CD8-positive, alpha-beta memory T cell (primary cell): ENCODE measurements at regions not wholly inside any gene's neighbourhood (a gene's known extent, or its start where the extent isn't known, plus 50 kb on each side); places are given as distances from the start of the nearest gene placed in this dataset.

Experiments
- CTCF ChIA-PET: fragments of 350-600 bp; sonication (Branson Sonifier 250); formaldehyde crosslinking; loops from one replicate; lab custom pipeline; 2021; ENCODE audit warnings: antibody characterized with exemption; lab: Charles Lee
- POLR2A ChIA-PET: fragments of 350-600 bp; sonication (Branson Sonifier 250); formaldehyde crosslinking; loops from one replicate; lab custom pipeline; 2021; ENCODE audit warnings: antibody characterized with exemption; lab: Charles Lee
- DNase-seq, 5 donors: peaks; one replicate each; pipeline versions ENCODE4 v3.0.0 to v3.0.0-alpha.2; 2020 to 2022; ENCODE audit warnings: mixed read lengths in 1 of 5
- H3K27ac ChIP-seq: one replicate; pipeline ENCODE4 v1.7.0; 2013; ENCODE audit warnings: low read depth, mild to moderate bottlenecking, low read length, moderate library complexity
- H3K27me3 ChIP-seq: 2 replicates; pipeline ENCODE4 v1.7.0; 2013; ENCODE audit warnings: low read length, mild to moderate bottlenecking; ENCODE audit not compliant: insufficient read depth, poor library complexity, severe bottlenecking
- H3K36me3 ChIP-seq: 2 replicates; pipeline ENCODE4 v1.7.0; 2013; ENCODE audit warnings: mild to moderate bottlenecking, low read length, moderate library complexity; ENCODE audit not compliant: insufficient read depth
- H3K4me1 ChIP-seq: 2 replicates; pipeline ENCODE4 v1.7.0; 2013; ENCODE audit warnings: mild to moderate bottlenecking, low read length, moderate library complexity; ENCODE audit not compliant: insufficient read depth
- H3K4me3 ChIP-seq: 2 replicates; pipeline ENCODE4 v1.7.0; 2013; ENCODE audit warnings: mild to moderate bottlenecking, low read length
- H3K9me3 ChIP-seq: 2 replicates; pipeline ENCODE4 v1.7.0; 2013; ENCODE audit warnings: mild to moderate bottlenecking, low read length
- H3K27ac Mint-ChIP-seq, 8 donors: one replicate each; pipeline ENCODE4 v1.8.0; 2020 to 2021; ENCODE audit warnings: mixed read lengths in 8 of 8, mild to moderate bottlenecking in 6 of 8, inconsistent platforms in 3 of 8, moderate library complexity in 3 of 8
- H3K27me3 Mint-ChIP-seq, 2 donors: one replicate each; pipeline ENCODE4 v1.8.0; 2020 to 2021; ENCODE audit warnings: mixed read lengths in 2 of 2, mild to moderate bottlenecking in 1 of 2, moderate library complexity in 1 of 2
- H3K36me3 Mint-ChIP-seq, 3 donors: one replicate each; pipeline ENCODE4 v1.8.0; 2020 to 2021; ENCODE audit warnings: mixed read lengths in 3 of 3, inconsistent platforms in 1 of 3, mild to moderate bottlenecking in 1 of 3
- H3K4me1 Mint-ChIP-seq, 3 donors: one replicate each; pipeline ENCODE4 v1.8.0; 2020 to 2021; ENCODE audit warnings: mixed read lengths in 3 of 3, inconsistent platforms in 1 of 3, mild to moderate bottlenecking in 1 of 3
- H3K4me3 Mint-ChIP-seq, 7 donors: one replicate each; pipeline ENCODE4 v1.8.0; 2020 to 2021; ENCODE audit warnings: mixed read lengths in 7 of 7, mild to moderate bottlenecking in 6 of 7, moderate library complexity in 4 of 7, inconsistent platforms in 2 of 7
- H3K9me3 Mint-ChIP-seq, 5 donors: one replicate each; pipeline ENCODE4 v1.8.0; 2020 to 2022; ENCODE audit warnings: mixed read lengths in 5 of 5, mild to moderate bottlenecking in 3 of 5, moderate library complexity in 2 of 5, inconsistent platforms in 1 of 5

GRCh38 chr17:34717092-34717491 lies 137.7 kb downstream of the TMEM132E start:
- Histone ChIP-seq H3K27ac (no peak overlapping the region), H3K9me3 (no peaks in the 10 kb centered on the region), H3K36me3 (no peaks in the 10 kb centered on the region), H3K27me3 (no peaks in the 10 kb centered on the region), H3K4me1 (no peaks in the 10 kb centered on the region), H3K4me3 (no peak overlapping the region)
- H3K4me1 Mint-ChIP-seq: no peaks in the 10 kb centered on the region
- H3K9me3 Mint-ChIP-seq: no peaks in the 10 kb centered on the region
- H3K27me3 Mint-ChIP-seq: peaks cover 13 to 41% of the 10 kb centered on the region in 2 donors
- ChIA-PET POLR2A (no interaction called here), CTCF (no interaction called here)
- DNase-seq: no peak
- H3K27ac Mint-ChIP-seq: no peak overlapping the region
- no peaks in the 10 kb centered on the region for H3K36me3 Mint-ChIP-seq
- no peak overlapping the region for H3K4me3 Mint-ChIP-seq

- H3K9me3 Mint-ChIP-seq: no peaks in the 10 kb centered on the region
- Histone ChIP-seq H3K27ac (no peak overlapping the region), H3K4me3 (no peak overlapping the region), H3K9me3 (no peaks in the 10 kb centered on the region), H3K36me3 (no peaks in the 10 kb centered on the region), H3K27me3 (no peaks in the 10 kb centered on the region), H3K4me1 (no peaks in the 10 kb centered on the region)
- ChIA-PET POLR2A (no interaction called here), CTCF (no interaction called here)
- no peak overlapping the region for H3K27ac Mint-ChIP-seq
- H3K4me1 Mint-ChIP-seq: no peaks in the 10 kb centered on the region
- no peak for DNase-seq
- H3K27me3 Mint-ChIP-seq: peaks cover 14 to 45% of the 10 kb centered on the region in 2 donors
- no peaks in the 10 kb centered on the region for H3K36me3 Mint-ChIP-seq
- no peak overlapping the region for H3K4me3 Mint-ChIP-seq
These were observed 136.9 kb downstream of the TMEM132E start for GRCh38 chr17:34716291-34716690.

- H3K27me3 Mint-ChIP-seq: peaks cover 16 to 52% of the 10 kb centered on the region in 2 donors
- Histone ChIP-seq H3K27me3 (no peaks in the 10 kb centered on the region), H3K27ac (no peak overlapping the region), H3K4me3 (no peak overlapping the region), H3K4me1 (no peaks in the 10 kb centered on the region), H3K36me3 (no peaks in the 10 kb centered on the region), H3K9me3 (no peaks in the 10 kb centered on the region)
- no peak overlapping the region for H3K4me3 Mint-ChIP-seq
- no peaks in the 10 kb centered on the region for H3K36me3 Mint-ChIP-seq
- ChIA-PET POLR2A (no interaction called here), CTCF (no interaction called here)
- no peaks in the 10 kb centered on the region for H3K4me1 Mint-ChIP-seq
- no peak for DNase-seq
- no peak overlapping the region for H3K27ac Mint-ChIP-seq
- no peaks in the 10 kb centered on the region for H3K9me3 Mint-ChIP-seq
These were observed 136.1 kb downstream of the TMEM132E start for GRCh38 chr17:34715504-34715903.

- no peak overlapping the region for H3K4me3 ChIP-seq
- Mint-ChIP-seq H3K36me3 (no peaks in the 10 kb centered on the region), H3K27ac (peak overlapping the region in 1 of 8 donors; percentile 40), H3K4me3 (no peak overlapping the region), H3K9me3 (no peaks in the 10 kb centered on the region), H3K4me1 (no peaks in the 10 kb centered on the region), H3K27me3 (peaks cover 19 to 56% of the 10 kb centered on the region in 2 donors)
- H3K4me1 ChIP-seq: no peaks in the 10 kb centered on the region
- H3K27me3 ChIP-seq: no peaks in the 10 kb centered on the region
- DNase-seq: no peak
- CTCF ChIA-PET: no interaction called here
- no peak overlapping the region for H3K27ac ChIP-seq
- POLR2A ChIA-PET: no interaction called here
- no peaks in the 10 kb centered on the region for H3K9me3 ChIP-seq
- no peaks in the 10 kb centered on the region for H3K36me3 ChIP-seq
These were observed 135.4 kb downstream of the TMEM132E start for GRCh38 chr17:34714475-34715410.

- ChIA-PET POLR2A (no interaction called here), CTCF (no interaction called here)
- Mint-ChIP-seq H3K4me3 (no peak overlapping the region), H3K9me3 (no peaks in the 10 kb centered on the region), H3K27me3 (peaks cover 19 to 65% of the 10 kb centered on the region in 2 donors), H3K27ac (no peak overlapping the region), H3K4me1 (no peaks in the 10 kb centered on the region), H3K36me3 (no peaks in the 10 kb centered on the region)
- H3K36me3 ChIP-seq: no peaks in the 10 kb centered on the region
- H3K4me3 ChIP-seq: no peak overlapping the region
- no peak for DNase-seq
- H3K27ac ChIP-seq: no peak overlapping the region
- H3K27me3 ChIP-seq: no peaks in the 10 kb centered on the region
- H3K9me3 ChIP-seq: no peaks in the 10 kb centered on the region
- no peaks in the 10 kb centered on the region for H3K4me1 ChIP-seq
These were observed 134.3 kb downstream of the TMEM132E start for GRCh38 chr17:34713687-34714086.

- Mint-ChIP-seq H3K4me1 (no peaks in the 10 kb centered on the region), H3K27ac (no peak overlapping the region), H3K9me3 (peaks cover 0 to 3% (median 0%) of the 10 kb centered on the region in 5 donors), H3K36me3 (no peaks in the 10 kb centered on the region), H3K27me3 (peaks cover 19 to 63% of the 10 kb centered on the region in 2 donors), H3K4me3 (no peak overlapping the region)
- ChIA-PET CTCF (no interaction called here), POLR2A (no interaction called here)
- no peaks in the 10 kb centered on the region for H3K4me1 ChIP-seq
- H3K27me3 ChIP-seq: no peaks in the 10 kb centered on the region
- H3K4me3 ChIP-seq: no peak overlapping the region
- H3K9me3 ChIP-seq: no peaks in the 10 kb centered on the region
- H3K36me3 ChIP-seq: no peaks in the 10 kb centered on the region
- no peak for DNase-seq
- H3K27ac ChIP-seq: no peak overlapping the region
These were observed 133.3 kb downstream of the TMEM132E start for GRCh38 chr17:34712481-34713195.

GRCh38 chr17:34711646-34712045 lies 132.3 kb downstream of the TMEM132E start:
- Histone ChIP-seq H3K27me3 (no peaks in the 10 kb centered on the region), H3K4me1 (no peaks in the 10 kb centered on the region), H3K27ac (no peak overlapping the region), H3K36me3 (no peaks in the 10 kb centered on the region), H3K9me3 (no peaks in the 10 kb centered on the region), H3K4me3 (no peak overlapping the region)
- H3K36me3 Mint-ChIP-seq: no peaks in the 10 kb centered on the region
- POLR2A ChIA-PET: no interaction called here
- H3K27me3 Mint-ChIP-seq: peaks cover 17 to 71% of the 10 kb centered on the region in 2 donors
- CTCF ChIA-PET: no interaction called here
- H3K4me1 Mint-ChIP-seq: no peaks in the 10 kb centered on the region
- peaks cover 0 to 4% (median 0%) of the 10 kb centered on the region in 5 donors for H3K9me3 Mint-ChIP-seq
- no peak for DNase-seq
- H3K27ac Mint-ChIP-seq: no peak overlapping the region
- no peak overlapping the region for H3K4me3 Mint-ChIP-seq

GRCh38 chr17:34710226-34710625 lies 130.8 kb downstream of the TMEM132E start:
- H3K4me3 ChIP-seq: no peak overlapping the region
- Mint-ChIP-seq H3K27me3 (peaks cover 17 to 75% of the 10 kb centered on the region in 2 donors), H3K36me3 (no peaks in the 10 kb centered on the region), H3K27ac (no peak overlapping the region), H3K9me3 (peaks cover 0 to 4% (median 0%) of the 10 kb centered on the region in 5 donors), H3K4me3 (no peak overlapping the region), H3K4me1 (no peaks in the 10 kb centered on the region)
- no peaks in the 10 kb centered on the region for H3K9me3 ChIP-seq
- H3K4me1 ChIP-seq: no peaks in the 10 kb centered on the region
- no peaks in the 10 kb centered on the region for H3K27me3 ChIP-seq
- ChIA-PET POLR2A (no interaction called here), CTCF (no interaction called here)
- no peak for DNase-seq
- H3K27ac ChIP-seq: no peak overlapping the region
- no peaks in the 10 kb centered on the region for H3K36me3 ChIP-seq
